GM21717 (cell line): ENCODE measurements at regions not wholly inside any gene's neighbourhood (a gene's known extent, or its start where the extent isn't known, plus 50 kb on each side); places are given as distances from the start of the nearest gene placed in this dataset.

Experiments used
- ATAC-seq: cut with Tn5 transposase; IDR thresholded peaks from one replicate; pipeline ENCODE4 v1.9.1; 2021; ENCODE audit warnings: mild to moderate bottlenecking, moderate library complexity; ENCODE audit not compliant: unreplicated experiment

DNA sequence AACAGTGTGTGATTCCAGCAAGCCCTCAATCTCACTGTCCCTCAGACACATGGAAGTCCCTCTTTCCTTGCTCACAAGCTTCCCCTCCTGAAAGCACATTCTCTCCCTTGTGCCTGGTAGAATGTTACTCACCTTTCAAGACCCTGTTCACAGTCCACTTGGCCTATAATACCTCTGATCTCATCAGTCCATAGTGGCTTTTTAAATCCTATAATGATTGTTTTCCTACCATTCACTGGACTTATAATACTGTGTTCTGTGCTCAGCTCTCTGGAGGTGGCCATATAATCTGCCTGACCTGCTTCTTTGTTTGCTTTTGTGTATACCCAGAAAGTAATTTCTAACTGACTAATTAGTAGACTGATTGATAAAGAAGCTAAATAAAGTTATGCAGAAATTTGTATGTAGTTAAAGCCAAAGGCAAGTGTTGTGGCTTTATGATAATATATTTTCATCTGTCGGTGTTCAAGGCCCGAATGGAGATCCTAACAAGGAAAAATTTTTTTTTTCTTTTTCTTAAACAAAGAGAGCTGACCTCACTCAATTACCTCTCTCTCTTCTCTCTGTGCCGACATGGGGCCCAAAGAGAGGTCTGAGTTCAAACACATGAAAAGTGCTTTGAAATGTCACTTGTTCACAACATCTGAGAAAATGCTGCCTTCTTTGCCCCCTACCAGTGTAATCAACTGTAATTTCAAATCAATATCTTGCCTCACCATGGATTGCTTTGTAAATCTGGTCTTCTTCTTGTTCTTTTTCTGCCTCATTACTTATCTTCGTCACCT, 1033.0 kb upstream of the PIK3C3 start:
- ATAC-seq, result no peak

DNA sequence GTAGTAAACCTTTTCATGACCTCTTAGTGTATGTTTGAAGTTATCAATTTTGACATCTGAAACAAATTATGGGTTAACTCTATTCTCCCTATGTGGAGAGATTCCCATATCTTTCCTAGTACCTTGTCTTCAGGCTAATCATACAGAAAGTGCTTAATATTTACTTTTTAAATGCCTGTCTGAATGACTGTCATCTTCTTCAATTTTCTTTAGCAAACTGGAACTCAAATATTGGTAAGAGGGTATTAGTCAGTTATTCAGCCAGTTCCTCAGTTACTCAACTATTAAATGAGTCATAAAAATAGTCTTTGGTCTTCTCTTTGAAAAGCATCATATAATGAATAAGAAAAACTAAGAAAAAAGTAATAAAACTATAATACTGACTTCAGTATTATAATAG, 1038.0 kb upstream of the PIK3C3 start:
- no peak for ATAC-seq

DNA sequence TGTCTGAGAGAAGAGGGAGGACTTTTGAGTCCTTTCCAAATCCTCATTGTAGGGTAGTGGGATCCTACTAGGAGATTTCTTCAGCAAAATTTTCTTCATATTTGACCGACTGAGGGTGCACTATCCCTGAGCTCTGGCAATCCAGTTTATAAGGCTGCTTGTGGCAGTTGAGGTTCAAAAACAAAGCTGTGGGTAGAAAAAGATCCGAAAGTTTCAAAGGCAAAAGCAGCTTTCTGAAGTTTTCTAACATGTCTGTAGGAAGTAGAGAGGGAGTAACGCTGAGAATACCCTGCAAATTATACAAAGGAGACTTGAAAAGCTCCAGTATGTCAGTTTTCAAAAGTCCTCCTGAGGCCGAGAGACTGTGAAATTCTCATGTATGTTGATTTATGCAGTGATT, 1039.3 kb upstream of the PIK3C3 start:
- ATAC-seq, result no peak

DNA sequence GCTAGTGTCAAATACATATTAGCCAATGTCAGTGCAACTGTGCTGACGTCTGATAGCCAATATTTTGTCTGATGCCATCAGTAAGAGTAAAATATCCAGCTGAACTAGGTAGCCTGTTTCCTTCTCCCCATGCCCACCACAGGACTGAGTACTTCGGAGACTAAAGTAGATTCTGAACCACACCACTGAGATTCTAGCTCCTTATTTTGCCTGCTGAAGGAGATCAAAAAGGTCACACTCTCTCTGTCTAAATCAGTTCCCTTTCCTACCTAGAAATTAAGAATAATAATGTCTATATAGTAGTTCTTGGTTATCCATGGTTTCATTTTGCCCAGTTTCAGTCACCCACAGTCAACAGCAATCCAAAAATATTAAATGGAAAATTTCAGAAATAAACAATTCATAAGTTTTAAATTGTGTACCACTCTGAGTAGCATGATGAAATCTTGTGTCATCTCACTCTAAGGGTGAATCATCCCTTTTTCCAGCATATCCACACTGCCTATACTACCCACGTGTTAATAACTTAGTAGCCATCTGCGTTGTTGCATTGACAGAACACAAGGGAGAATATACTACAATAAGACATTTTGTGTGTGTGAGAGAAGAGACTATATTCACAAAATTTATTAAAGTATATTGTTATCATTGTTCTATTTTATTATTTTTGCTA, 1043.3 kb upstream of the PIK3C3 start:
- no peak for ATAC-seq

DNA sequence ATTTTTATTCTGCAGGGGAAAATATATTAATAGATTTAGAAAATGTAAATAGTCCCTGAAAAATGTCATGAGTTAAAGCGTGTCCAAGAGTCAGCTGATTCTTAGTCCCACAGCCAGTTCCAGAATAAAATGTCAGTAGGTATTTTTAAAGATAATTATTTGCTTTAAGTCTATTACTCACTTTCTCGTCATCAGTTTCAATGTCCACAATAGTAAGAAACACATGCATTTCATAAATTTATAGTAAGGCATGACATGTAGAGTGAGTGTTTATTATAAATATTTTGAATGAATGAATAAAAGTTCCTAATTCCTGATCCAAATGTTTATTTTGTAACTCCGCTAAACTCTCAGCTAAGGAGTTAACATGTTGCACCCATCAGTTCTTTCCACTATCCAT, 1044.0 kb upstream of the PIK3C3 start:
- no peak for ATAC-seq

DNA sequence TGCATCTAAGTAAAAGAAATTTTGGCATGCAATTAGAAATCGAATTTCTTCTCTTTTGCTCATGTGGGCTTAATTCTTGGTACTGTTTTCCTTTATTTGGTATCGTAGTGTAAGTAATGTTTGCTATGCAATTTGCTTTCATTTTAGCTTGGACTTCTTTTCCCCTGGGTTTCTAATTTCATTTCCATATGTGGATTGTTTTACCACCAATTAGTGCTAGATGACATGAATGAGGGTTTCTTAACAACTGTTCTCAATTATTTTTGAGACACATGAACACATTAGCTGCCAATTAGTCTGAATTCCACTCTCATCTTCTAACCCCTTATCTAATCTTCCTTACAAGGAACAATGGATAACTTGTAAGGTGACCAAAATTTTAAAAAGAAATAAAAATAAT, 1047.2 kb upstream of the PIK3C3 start:
- ATAC-seq, result no peak

DNA sequence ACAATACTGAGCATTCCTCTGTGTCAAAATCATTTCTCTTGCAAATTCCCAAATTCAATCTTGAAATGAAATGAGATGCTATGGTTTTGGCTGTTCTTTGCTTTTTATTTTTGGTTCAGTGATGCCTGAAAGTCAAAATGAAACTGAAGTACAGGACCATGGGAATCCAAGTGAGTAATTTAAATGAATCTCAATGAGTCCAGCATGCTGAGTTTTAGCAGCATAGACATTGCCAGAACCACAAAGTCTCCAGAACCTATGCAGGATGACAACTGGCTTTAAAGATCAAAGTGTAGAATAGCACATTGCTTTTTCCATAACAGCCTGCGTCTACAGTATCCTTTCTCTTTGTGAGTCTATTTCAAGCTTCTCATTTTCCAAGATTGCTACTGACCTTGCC, 1050.7 kb upstream of the PIK3C3 start:
- no peak for ATAC-seq

DNA sequence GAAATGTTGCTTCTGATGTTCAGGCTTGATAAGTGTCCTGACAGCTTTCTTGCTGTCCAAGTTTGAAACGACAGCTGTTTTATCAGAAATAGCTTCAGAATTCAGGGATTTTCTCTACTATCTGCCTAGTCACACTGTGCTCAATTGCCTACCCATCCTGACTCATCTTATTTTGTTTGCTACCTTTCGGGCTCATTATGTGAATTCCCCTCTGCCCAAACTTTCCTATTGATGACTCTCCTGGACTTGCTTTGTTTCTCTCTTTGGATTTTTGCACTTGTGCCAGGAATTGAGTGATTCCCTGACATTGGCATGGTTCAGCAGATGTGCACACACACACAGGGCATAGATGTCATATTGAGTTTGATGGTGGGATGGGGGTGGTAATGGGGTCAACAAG, 1052.6 kb upstream of the PIK3C3 start:
- ATAC-seq, result no peak

DNA sequence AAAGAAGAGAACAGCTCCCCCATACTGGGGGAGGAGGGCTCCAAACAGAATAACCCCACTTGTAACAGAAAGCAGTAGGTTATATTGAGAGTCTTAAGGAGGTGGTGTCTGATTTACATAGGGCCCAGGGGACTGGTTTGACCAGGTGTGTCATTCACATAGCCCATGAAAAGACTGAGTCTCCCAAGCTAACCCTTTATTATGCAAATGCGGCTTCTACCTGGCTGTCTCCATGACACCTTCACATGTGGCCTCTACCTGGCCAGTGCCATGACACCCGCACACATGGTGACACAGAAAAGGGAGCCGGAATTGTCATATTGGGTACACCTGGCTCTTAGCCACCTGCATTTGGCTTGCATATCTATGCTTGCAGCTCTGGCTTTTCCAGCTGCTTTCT, 1057.2 kb upstream of the PIK3C3 start:
- no peak for ATAC-seq

DNA sequence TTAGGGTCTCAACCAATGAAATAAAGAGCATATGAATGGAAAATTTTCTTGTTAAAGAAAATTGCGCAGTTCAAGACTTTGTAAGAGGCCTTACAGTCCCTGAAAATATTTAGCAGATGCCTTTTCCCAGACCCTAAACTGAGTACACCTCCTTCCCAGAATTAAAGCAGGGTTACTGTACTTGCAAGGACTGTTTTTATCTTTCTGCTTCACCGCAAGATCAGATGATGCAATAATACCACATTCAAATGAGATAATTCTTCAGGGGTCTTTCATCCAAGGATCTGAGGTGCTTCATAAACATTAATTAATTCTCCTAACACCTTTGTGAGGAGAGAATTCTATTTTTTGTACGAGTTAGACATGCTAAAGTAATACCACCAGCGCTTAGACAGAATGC, 1071.8 kb upstream of the PIK3C3 start:
- ATAC-seq, result no peak

DNA sequence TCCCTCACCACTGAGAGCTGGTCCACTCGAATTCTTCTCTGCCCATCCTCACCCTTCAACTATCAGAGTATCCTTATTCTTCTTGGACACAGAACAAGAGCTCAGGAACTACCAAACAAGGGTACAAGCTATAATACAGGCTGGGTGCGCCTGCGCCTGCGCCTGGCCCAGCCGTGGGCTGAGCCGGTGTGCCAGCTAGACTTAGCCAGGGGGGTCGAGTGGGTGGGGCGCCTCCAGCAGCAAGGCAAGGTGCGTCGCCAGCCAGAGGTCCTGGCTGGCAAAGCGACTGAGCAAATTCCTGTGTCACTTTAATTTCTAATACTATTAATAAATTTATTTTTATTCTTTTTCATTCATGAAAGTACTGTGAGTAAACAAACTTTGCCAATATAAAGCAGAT, 1072.6 kb upstream of the PIK3C3 start:
- ATAC-seq, result no peak

DNA sequence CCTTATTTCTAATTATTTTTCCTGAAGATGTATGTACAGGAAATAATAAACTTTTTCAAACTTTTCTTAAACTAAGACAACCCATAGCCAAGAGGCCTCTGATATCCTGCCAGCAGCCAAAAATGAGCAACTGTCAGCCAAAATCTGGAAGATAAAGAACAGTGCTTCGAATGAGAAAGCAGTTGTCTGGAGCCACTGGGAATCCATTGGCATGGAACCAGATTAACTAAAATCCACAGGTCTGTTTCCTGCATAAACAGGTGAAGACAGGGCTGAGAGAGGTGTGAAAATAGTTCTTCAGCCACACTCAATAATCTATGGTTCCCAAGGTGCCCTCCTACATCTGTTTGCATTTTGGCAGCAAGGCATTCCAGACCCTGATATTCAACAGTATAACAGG, 1076.7 kb upstream of the PIK3C3 start:
- no peak for ATAC-seq

DNA sequence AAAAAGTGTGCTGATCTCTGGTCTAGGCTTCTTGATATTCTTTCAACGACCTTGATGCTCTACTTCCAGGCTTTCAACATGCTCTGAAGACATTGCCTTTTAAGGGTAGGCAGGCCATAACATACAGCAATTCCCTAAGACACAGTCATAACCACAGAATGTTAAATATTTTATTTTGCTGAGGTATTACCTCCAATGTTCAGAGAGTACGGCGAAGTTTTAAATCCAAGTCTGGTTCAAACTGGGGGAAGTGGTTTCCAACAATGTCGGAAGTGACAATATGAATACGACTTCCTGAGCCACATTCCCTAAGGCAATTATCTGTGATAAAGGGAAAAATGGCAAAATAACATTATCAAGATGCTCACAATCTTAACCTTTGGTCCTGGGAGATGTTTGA, 1077.9 kb upstream of the PIK3C3 start:
- no peak for ATAC-seq

DNA sequence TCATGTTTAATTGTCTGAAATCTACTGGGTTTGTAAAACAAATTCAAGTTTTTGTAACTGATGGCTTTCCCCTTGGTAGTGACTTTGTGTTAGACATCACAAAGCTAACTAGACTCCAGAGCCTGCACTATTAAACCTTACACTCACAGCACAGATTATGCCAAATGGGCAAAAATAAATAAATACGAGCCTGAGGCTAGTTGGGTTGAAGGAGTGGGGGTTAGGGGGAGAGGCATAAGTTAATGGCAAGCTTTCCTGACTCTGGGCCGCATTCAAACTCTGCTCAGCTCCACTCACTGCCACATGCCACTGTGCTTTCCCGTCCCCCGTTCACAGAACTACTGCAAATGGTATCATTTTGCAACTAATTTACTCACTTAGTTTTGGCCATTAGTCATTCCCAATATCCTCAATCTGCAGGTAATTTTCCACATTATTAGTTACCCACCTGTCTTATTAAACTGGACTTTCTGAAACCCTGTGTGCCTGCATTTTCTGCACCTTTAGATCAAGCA, 1079.9 kb upstream of the PIK3C3 start:
- ATAC-seq, result no peak

DNA sequence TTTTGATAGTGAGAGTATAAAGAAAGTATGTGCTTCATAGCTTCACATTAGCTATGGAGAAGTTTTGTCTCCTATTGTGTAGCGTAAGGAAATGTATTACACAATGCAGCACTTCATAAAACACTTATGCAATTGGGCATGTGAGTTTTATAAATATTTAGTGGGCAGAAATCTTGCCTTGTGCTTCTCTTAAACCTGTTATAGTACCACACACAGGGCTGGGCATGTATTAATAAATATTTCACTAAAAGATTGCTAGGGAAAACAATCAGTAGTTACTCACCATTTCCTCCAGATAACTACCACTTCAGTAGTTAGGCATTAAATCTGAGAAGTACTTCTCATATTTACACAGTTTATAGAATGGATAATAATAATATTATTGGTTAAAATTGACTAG, 1080.8 kb upstream of the PIK3C3 start:
- ATAC-seq, result no peak

DNA sequence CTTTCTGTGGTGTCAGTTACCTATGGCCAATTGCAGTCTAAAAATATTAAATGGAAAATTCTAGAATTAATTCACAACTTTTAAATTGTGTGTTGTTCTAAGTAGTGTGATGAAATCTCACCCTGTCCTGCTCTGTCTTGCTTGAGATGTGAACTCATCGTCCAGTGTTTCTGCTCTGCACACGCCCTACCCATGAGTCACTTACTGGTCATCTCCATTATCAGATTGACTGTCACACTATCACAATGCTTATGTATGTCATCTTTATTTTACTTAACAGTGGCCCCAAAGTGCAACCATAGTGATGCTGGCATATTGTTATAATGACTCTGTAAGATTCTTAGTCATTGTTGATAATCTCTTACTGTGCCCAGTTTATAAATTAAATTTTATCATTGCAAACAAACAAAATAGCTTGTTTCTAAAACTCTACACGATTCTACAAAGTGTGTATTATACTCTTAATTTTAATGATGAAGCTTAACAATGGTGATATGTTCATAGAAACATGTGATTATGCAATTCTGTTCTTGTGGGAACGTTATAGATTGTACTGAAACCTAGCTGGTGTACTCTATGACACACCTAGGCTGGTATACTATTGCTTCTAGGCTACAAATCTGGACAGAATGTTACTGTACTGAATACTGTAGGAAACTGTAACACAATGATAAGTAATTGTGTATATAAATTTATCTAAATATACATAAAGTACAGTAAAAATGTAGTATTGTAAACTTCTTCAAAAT, 1086.8 kb upstream of the PIK3C3 start:
- ATAC-seq, result no peak

DNA sequence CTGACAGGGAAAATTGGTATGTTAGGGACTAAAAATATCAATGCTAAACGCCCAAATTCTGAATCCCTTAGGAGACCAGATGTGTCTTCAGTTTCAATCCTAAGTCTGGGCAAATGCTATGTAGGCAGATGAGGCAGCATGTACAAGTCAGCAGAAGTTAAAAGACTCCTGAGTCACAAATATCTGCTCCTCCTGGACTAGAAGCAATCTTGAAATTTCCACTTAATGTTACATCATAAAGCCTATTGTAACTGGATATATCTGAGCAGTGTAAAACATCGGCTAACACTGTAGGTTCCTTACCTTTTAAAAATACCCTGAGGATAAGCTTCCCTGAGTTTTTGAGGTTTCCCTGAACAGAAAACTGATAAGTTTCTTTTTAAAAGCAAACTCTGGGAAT, 1087.6 kb upstream of the PIK3C3 start:
- ATAC-seq, result no peak

DNA sequence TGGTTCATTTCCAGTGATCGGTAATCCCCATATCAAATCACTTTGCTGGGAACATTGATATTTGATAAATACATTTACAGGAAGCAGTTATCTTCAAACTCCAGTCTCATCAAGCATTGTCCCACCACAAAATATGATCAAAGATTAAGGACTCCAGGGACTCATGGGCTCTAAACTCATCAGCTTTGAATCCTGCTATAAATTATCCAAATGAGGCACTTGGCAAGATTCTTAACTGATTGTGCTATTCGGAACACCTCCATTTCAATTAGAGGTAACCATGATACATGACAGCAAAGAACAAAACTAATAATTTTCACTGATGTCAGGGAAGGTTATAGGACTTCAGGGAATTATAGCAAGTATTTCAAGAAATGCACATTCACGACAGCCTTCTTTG, 1088.1 kb upstream of the PIK3C3 start:
- no peak for ATAC-seq

DNA sequence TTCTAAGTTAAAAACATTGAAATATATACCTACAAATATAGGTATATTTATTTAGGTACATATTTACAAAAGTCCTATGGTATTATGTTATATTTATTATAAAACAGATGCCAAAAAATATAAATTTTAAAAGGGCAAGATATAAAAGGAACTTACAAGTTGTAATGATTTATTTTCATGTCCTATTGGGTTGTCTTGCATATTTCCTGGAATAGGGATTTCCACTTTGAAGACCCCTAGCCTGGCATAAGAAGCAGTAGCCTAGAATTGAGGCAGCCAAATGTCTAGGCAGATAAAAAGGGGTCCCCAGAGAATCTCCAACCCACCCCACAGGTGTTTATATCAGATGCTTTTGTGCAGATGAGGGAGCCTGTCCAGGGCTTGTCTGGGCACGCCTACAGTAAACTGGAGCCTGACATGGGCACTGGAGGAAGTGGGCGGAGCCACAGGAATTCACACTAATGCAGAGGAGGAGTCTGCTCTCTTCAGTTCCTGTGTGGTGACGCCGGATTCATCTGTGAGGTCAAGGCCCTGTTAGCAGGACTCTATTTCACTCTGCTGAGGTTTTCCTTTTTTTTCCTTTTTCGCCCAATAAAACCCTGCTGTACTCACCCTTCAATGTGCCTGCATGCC, 1088.9 kb upstream of the PIK3C3 start:
- no peak for ATAC-seq

DNA sequence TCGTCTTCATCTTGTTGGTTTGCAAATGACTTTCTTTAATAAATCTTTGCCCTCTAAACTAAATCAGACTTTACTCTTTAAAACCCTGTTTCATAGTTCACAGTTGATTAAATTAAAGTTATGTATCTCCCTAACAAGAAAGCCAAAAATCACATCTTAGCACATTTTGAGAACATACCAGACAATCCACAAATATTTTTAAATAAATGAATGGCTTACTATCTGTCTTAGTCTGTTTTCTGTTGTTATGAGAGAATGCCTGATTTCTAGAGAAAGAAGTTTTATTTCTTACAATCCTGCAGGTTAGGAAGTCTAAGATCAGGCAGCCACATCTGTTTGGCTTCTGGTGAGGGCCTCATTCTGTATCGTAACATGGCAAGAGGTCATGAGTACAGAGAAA, 1090.2 kb upstream of the PIK3C3 start:
- ATAC-seq, result no peak

DNA sequence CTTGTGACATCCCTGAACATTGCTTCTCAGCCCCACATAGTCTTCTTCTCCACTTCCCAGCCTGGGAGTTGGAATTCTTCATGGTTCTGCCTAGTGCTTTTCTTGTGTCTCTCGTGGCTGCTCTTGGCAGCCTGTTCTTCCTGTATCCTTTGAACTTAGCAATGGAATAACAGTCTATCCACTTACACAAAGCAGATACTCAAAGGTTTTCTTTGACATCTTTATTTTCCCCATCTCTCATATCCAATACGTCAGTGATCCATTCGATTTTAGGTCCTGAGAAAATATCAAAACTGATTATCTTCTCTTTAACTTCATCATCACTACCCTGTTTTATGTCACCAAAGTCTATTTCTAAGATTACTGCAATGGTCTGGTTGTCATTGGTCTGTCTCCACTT, 1091.2 kb upstream of the PIK3C3 start:
- ATAC-seq, result no peak
